Fibroblast of villous mesenchyme (primary cell): ENCODE measurements at regions not wholly inside any gene's neighbourhood (a gene's known extent, or its start where the extent isn't known, plus 50 kb on each side); places are given as distances from the start of the nearest gene placed in this dataset.

Experiments
- DNase-seq: peaks from one replicate; pipeline ENCODE4 v3.0.0-alpha.2; 2010; ENCODE audit warnings: low read depth
- H3K4me3 ChIP-seq: 2 replicates; pipeline ENCODE4 v1.5.1; 2011; ENCODE audit warnings: low read depth, mild to moderate bottlenecking, low read length
- CTCF ChIP-seq: IDR thresholded peaks from 2 replicates; pipeline ENCODE4 v1.5.1; 2012; ENCODE audit warnings: low read depth, mild to moderate bottlenecking, low read length; ENCODE audit not compliant: insufficient read depth

GRCh38 chr13:102940770-102941169 is 94.9 kb downstream of the ERCC5 start:
- no peak for TF ChIP-seq CTCF
- H3K4me3 ChIP-seq: no peak overlapping the region
- no peak for DNase-seq

GRCh38 chr13:102940143-102940542 is 94.3 kb downstream of the ERCC5 start:
- no peak overlapping the region for H3K4me3 ChIP-seq
- no peak for TF ChIP-seq CTCF
- no peak for DNase-seq

- DNase-seq: no peak
- TF ChIP-seq CTCF: no peak
- no peak overlapping the region for H3K4me3 ChIP-seq
These were observed 90.1 kb downstream of the ERCC5 start for GRCh38 chr13:102935896-102936321.

- DNase-seq: no peak
- H3K4me3 ChIP-seq: no peak overlapping the region
- no peak for TF ChIP-seq CTCF
These were observed 87.7 kb downstream of the ERCC5 start for GRCh38 chr13:102933523-102933922.

GRCh38 chr13:102933122-102933521 is 87.3 kb downstream of the ERCC5 start:
- H3K4me3 ChIP-seq: no peak overlapping the region
- no peak for DNase-seq
- no peak for TF ChIP-seq CTCF

- no peak for TF ChIP-seq CTCF
- DNase-seq: no peak
- no peak overlapping the region for H3K4me3 ChIP-seq
These were observed 86.5 kb downstream of the ERCC5 start for GRCh38 chr13:102932331-102932730.

GRCh38 chr13:102930566-102930965 is 84.7 kb downstream of the ERCC5 start:
- DNase-seq: no peak
- no peak for TF ChIP-seq CTCF
- no peak overlapping the region for H3K4me3 ChIP-seq
